SK-N-SH (cell line): ENCODE measurements at regions not wholly inside any gene's neighbourhood (a gene's known extent, or its start where the extent isn't known, plus 50 kb on each side); places are given as distances from the start of the nearest gene placed in this dataset.

ENCODE experiments used
- CTCF ChIA-PET: fragments of 300-600, 350-600 bp; formaldehyde crosslinking; extraction: SDS; loops from one replicate; lab custom pipeline; 2021; lab: Yijun Ruan, JAX
- POLR2A ChIA-PET: fragments of 350-600 bp; sonication (Branson Sonifier 250); formaldehyde crosslinking; extraction: SDS; loops from one replicate; lab custom pipeline; 2020; ENCODE audit warnings: antibody characterized with exemption, inconsistent platforms; lab: Yijun Ruan, JAX
- DNase-seq: peaks from one replicate; pipeline ENCODE4 v3.0.0; 2012
- H2AFZ ChIP-seq: fragments of 200-600 bp; sonication (generic); 2 replicates; pipeline ENCODE4 v1.8.1; 2016; ENCODE audit warnings: antibody characterized with exemption, mild to moderate bottlenecking, low read depth
- H3F3A ChIP-seq: fragments of 200-600 bp; sonication (generic); replicated peaks from 2 replicates; pipeline ENCODE3; 2016; ENCODE audit warnings: antibody characterized with exemption, mild to moderate bottlenecking; ENCODE audit not compliant: insufficient read depth
- H3K27ac ChIP-seq, 2 experiments: fragments of 200-500 bp in 1 of 2; fragments of 200-600 bp in 1 of 2; sonication (Bioruptor generic) in 1 of 2; sonication (generic), shearing (Covaris generic) in 1 of 2; 2 replicates each; pipeline versions ENCODE4 v1.5.1 to v1.6.1; 2014 to 2016; ENCODE audit warnings: low read depth in 2 of 2, inconsistent platforms in 1 of 2, low read length in 1 of 2, mild to moderate bottlenecking in 1 of 2, mixed read lengths in 1 of 2
- H3K27me3 ChIP-seq: fragments of 200-600 bp; sonication (generic), shearing (Covaris generic); 2 replicates; pipeline ENCODE4 v1.6.1; 2016; ENCODE audit warnings: mixed run types; ENCODE audit not compliant: insufficient read depth
- H3K36me3 ChIP-seq, 2 experiments: fragments of 200-500 bp in 1 of 2; fragments of 200-600 bp in 1 of 2; sonication (Bioruptor generic) in 1 of 2; sonication (generic) in 1 of 2; replicated peaks in 1 of 2; 2 replicates each; pipeline versions ENCODE3 to v1.5.1; 2014 to 2016; ENCODE audit warnings: low read length in 1 of 2, mild to moderate bottlenecking in 1 of 2; ENCODE audit not compliant: insufficient read depth in 2 of 2, control insufficient read depth in 1 of 2
- H3K4me1 ChIP-seq, 2 experiments: fragments of 200-500 bp in 1 of 2; fragments of 200-600 bp in 1 of 2; sonication (Bioruptor generic) in 1 of 2; sonication (generic), shearing (Covaris generic) in 1 of 2; 2 replicates each; pipeline versions ENCODE4 v1.5.1 to v1.6.1; 2014 to 2016; ENCODE audit warnings: low read depth in 1 of 2, low read length in 1 of 2, mixed run types in 1 of 2; ENCODE audit not compliant: insufficient read depth in 2 of 2, control insufficient read depth in 1 of 2
- H3K4me2 ChIP-seq: fragments of 200-600 bp; sonication (generic), shearing (Covaris generic); 2 replicates; pipeline ENCODE4 v1.6.1; 2017; ENCODE audit warnings: mixed run types
- H3K4me3 ChIP-seq, 2 experiments: fragments of 200-500 bp in 1 of 2; fragments of 200-600 bp in 1 of 2; sonication (Bioruptor generic) in 1 of 2; sonication (generic), shearing (Covaris generic) in 1 of 2; 2 replicates each; pipeline versions ENCODE4 v1.5.1 to v1.8.1; 2014 to 2016; ENCODE audit warnings: low read depth in 2 of 2, inconsistent platforms in 1 of 2, low read length in 1 of 2, mild to moderate bottlenecking in 1 of 2, mixed read lengths in 1 of 2, moderate library complexity in 1 of 2
- H3K79me2 ChIP-seq: fragments of 200-600 bp; sonication (generic); 2 replicates; pipeline ENCODE4 v1.8.1; 2017; ENCODE audit warnings: mild to moderate bottlenecking; ENCODE audit not compliant: insufficient read depth
- H3K9ac ChIP-seq: fragments of 200-600 bp; sonication (generic); 2 replicates; pipeline ENCODE4 v1.6.1; 2017; ENCODE audit warnings: mixed run types
- H3K9me2 ChIP-seq: fragments of 200-600 bp; sonication (generic); 2 replicates; pipeline ENCODE4 v1.6.1; 2017; ENCODE audit warnings: mixed run types
- H3K9me3 ChIP-seq: fragments of 200-600 bp; sonication (generic); 2 replicates; pipeline ENCODE4 v1.6.1; 2017; ENCODE audit warnings: mixed run types, mild to moderate bottlenecking, moderate library complexity
- H4K20me1 ChIP-seq: fragments of 200-600 bp; sonication (generic); 2 replicates; pipeline ENCODE4 v1.6.1; 2017; ENCODE audit warnings: mild to moderate bottlenecking, mixed run types; ENCODE audit not compliant: insufficient read depth
- CHD2 ChIP-seq: fragments of 150-350 bp; IDR thresholded peaks from 2 replicates; pipeline ENCODE4 v1.6.1; 2018; ENCODE audit warnings: low read length; ENCODE audit not compliant: partially characterized antibody
- EP300 ChIP-seq, 2 experiments: IDR thresholded peaks; 2 replicates each; pipeline versions ENCODE4 v1.4.0 to v1.6.1; 2012; ENCODE audit warnings: borderline replicate concordance in 1 of 2, low read depth in 1 of 2, low read length in 1 of 2
- FOSL2 ChIP-seq: IDR thresholded peaks from 2 replicates; pipeline ENCODE4 v1.4.0; 2012; ENCODE audit warnings: low read depth, mild to moderate bottlenecking, moderate library complexity, borderline replicate concordance
- GABPA ChIP-seq: IDR thresholded peaks from 2 replicates; pipeline ENCODE4 v1.4.0; 2012; ENCODE audit warnings: low read depth, mild to moderate bottlenecking
- JUND ChIP-seq: IDR thresholded peaks from 2 replicates; pipeline ENCODE4 v1.4.0; 2012
- MXI1 ChIP-seq: IDR thresholded peaks from 2 replicates; pipeline ENCODE4 v1.6.1; 2012; ENCODE audit warnings: mild to moderate bottlenecking, low read depth, low read length, improper control_type of control experiment
- NFIC ChIP-seq: IDR thresholded peaks from 2 replicates; pipeline ENCODE4 v1.4.0; 2012; ENCODE audit warnings: borderline replicate concordance
- POLR2AphosphoS5 ChIP-seq: IDR thresholded peaks from 2 replicates; pipeline ENCODE4 v1.6.1; 2012; ENCODE audit warnings: low read depth, low read length
- RCOR1 ChIP-seq: fragments of 150-350 bp; IDR thresholded peaks from 2 replicates; pipeline ENCODE4 v1.6.1; 2017; ENCODE audit warnings: antibody characterized with exemption, low read length
- REST ChIP-seq: IDR thresholded peaks from 2 replicates; pipeline ENCODE4 v1.6.1; 2012; ENCODE audit warnings: mild to moderate bottlenecking, low read depth, low read length, moderate library complexity
- TAF1 ChIP-seq: IDR thresholded peaks from 2 replicates; pipeline ENCODE4 v1.6.1; 2012; ENCODE audit warnings: low read depth, mild to moderate bottlenecking, low read length, moderate library complexity, borderline replicate concordance
- TEAD4 ChIP-seq: IDR thresholded peaks from 2 replicates; pipeline ENCODE4 v1.4.0; 2012; ENCODE audit warnings: mild to moderate bottlenecking, borderline replicate concordance; ENCODE audit not compliant: insufficient read depth
- ZBTB33 ChIP-seq: IDR thresholded peaks from 2 replicates; pipeline ENCODE4 v1.4.0; 2012; ENCODE audit warnings: low read depth, borderline replicate concordance
- WGBS: methylation state at CpG from one replicate; pipeline ENCODE4 v1.1.6; 2017; ENCODE audit warnings: low lambda C conversion rate; 5-methylcytosine and 5-hydroxymethylcytosine counted together

GRCh38 chr9:108663422-108663821, 192.4 kb downstream of the ACTL7B start:
- Histone ChIP-seq H4K20me1 (no peaks in the 10 kb centered on the region), H3K27ac (no peak overlapping the region), H3K36me3 (no peaks in the 10 kb centered on the region), H3K9ac (no peak overlapping the region), H3K27me3 (no peaks in the 10 kb centered on the region), H3K79me2 (no peaks in the 10 kb centered on the region), H3K9me2 (no peaks in the 10 kb centered on the region), H2AFZ (no peak overlapping the region), H3K4me2 (no peak overlapping the region), H3K9me3 (no peaks in the 10 kb centered on the region), H3K4me1 (no peaks in the 10 kb centered on the region), H3F3A (no peaks in the 10 kb centered on the region), H3K4me3 (no peak overlapping the region)
- no peak for DNase-seq
- POLR2A ChIA-PET: no interaction called here
- TF ChIP-seq JUND (no peak), POLR2AphosphoS5 (no peak), TAF1 (no peak), FOSL2 (no peak), RCOR1 (no peak), NFIC (no peak), ZBTB33 (no peak), TEAD4 (no peak), CHD2 (no peak)
- WGBS: 0% methylated on average over 2 of the region's 2 CpGs
- CTCF ChIA-PET: no interaction called here

GRCh38 chr9:108662956-108663355, 192.8 kb downstream of the ACTL7B start:
- ChIA-PET POLR2A (no interaction called here), CTCF (no interaction called here)
- H3K9me2 ChIP-seq: no peaks in the 10 kb centered on the region
- H3K27ac ChIP-seq: no peak overlapping the region
- H3F3A ChIP-seq: no peaks in the 10 kb centered on the region
- H3K4me3 ChIP-seq: no peak overlapping the region
- WGBS: 6% methylated on average over 4 of the region's 4 CpGs
- no peaks in the 10 kb centered on the region for H3K79me2 ChIP-seq
- H3K4me1 ChIP-seq: no peaks in the 10 kb centered on the region
- no peaks in the 10 kb centered on the region for H3K27me3 ChIP-seq
- no peaks in the 10 kb centered on the region for H3K36me3 ChIP-seq
- no peak overlapping the region for H2AFZ ChIP-seq
- H3K9me3 ChIP-seq: no peaks in the 10 kb centered on the region
- no peak for DNase-seq
- no peak overlapping the region for H3K9ac ChIP-seq
- H4K20me1 ChIP-seq: no peaks in the 10 kb centered on the region
- no peak overlapping the region for H3K4me2 ChIP-seq
- TF ChIP-seq MXI1 (no peak), GABPA (no peak), RCOR1 (no peak), REST (no peak), EP300 (IDR thresholded peaks at IDR 0.05; ENCODE audit: borderline replicate concordance in 1 of 2, low read depth in 1 of 2, low read length in 1 of 2) (no peak)
- TF ChIP-seq, all 33 proteins: peak for 0
